AG09309 (cell line): ENCODE measurements at regions not wholly inside any gene's neighbourhood (a gene's known extent, or its start where the extent isn't known, plus 50 kb on each side); places are given as distances from the start of the nearest gene placed in this dataset.

ENCODE experiments used
- DNase-seq: peaks from one replicate; pipeline ENCODE4 v3.0.0-alpha.2; 2010; ENCODE audit warnings: low read depth
- H3K4me3 ChIP-seq: 2 replicates; pipeline ENCODE4 v1.5.1; 2011; ENCODE audit warnings: mild to moderate bottlenecking, low read depth, low read length, moderate library complexity; ENCODE audit not compliant: control insufficient read depth
- TF ChIP-seq, protein P1 (sequence below): IDR thresholded peaks from 2 replicates; pipeline ENCODE4 v1.5.1; 2011; ENCODE audit warnings: mild to moderate bottlenecking, low read depth, low read length, inconsistent platforms; ENCODE audit not compliant: insufficient read depth, control insufficient read depth; ENCODE audit errors: missing control alignments

DNA sequence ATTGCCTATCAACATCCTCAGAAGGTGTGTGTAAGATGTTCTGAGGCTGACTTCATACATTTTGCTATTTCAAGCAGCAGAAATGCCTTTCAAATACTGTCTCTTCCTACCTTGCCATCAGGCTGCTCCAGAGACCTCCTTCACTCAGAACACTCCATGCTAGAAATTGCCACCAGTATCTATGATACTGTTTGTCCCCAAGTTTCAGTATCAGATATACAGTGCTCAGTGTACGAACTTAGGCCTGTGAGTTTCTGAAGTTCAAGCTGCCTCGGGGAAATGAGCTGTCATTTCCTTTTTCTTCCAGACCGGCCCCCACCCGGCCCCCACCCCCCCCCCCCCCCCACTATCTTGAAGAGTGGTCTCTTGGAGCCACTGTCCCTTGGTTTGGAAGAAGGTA, 373.4 kb upstream of the CHRM2 start:
- DNase-seq = no peak
- TF ChIP-seq, protein P1, sequence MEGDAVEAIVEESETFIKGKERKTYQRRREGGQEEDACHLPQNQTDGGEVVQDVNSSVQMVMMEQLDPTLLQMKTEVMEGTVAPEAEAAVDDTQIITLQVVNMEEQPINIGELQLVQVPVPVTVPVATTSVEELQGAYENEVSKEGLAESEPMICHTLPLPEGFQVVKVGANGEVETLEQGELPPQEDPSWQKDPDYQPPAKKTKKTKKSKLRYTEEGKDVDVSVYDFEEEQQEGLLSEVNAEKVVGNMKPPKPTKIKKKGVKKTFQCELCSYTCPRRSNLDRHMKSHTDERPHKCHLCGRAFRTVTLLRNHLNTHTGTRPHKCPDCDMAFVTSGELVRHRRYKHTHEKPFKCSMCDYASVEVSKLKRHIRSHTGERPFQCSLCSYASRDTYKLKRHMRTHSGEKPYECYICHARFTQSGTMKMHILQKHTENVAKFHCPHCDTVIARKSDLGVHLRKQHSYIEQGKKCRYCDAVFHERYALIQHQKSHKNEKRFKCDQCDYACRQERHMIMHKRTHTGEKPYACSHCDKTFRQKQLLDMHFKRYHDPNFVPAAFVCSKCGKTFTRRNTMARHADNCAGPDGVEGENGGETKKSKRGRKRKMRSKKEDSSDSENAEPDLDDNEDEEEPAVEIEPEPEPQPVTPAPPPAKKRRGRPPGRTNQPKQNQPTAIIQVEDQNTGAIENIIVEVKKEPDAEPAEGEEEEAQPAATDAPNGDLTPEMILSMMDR = no peak
- H3K4me3 ChIP-seq = no peak overlapping the region

GRCh38 chr7:136492366-136492765, 376.1 kb upstream of the CHRM2 start:
- TF ChIP-seq, protein P1 = no peak
- no peak overlapping the region for H3K4me3 ChIP-seq
- no peak for DNase-seq

- no peak for DNase-seq
These were observed 378.6 kb upstream of the CHRM2 start for GRCh38 chr7:136489808-136490207.

GRCh38 chr7:136480901-136481300, 387.6 kb upstream of the CHRM2 start:
- no peak for DNase-seq

More at GRCh38 chr7:136489808-136490207, 378.6 kb upstream of the CHRM2 start:
- TF ChIP-seq, protein P1 = no peak
- H3K4me3 ChIP-seq = no peak overlapping the region

DNA sequence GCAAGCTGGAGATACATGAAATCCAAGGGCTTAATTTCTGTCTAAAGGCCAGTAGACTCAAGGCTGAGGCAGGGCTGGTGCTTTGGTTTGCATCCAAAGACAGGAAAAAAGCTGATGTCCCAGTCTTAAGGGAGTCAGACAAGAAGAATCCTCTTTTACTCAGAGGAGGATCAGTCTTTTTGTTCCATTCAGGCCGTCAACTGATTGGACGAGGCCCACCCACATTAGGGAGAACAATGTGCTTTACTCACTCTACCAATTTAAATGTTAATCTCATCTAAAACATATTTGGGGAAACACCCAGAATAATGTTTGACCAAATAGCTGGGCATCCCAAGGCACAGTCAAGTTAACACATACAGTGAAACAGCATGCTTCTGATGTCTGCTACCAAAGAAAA, 388.5 kb upstream of the CHRM2 start:
- no peak overlapping the region for H3K4me3 ChIP-seq
- DNase-seq = no peak
- TF ChIP-seq, protein P1 = no peak

More at GRCh38 chr7:136480901-136481300, 387.6 kb upstream of the CHRM2 start:
- H3K4me3 ChIP-seq = no peak overlapping the region
- TF ChIP-seq, protein P1 = no peak

DNA sequence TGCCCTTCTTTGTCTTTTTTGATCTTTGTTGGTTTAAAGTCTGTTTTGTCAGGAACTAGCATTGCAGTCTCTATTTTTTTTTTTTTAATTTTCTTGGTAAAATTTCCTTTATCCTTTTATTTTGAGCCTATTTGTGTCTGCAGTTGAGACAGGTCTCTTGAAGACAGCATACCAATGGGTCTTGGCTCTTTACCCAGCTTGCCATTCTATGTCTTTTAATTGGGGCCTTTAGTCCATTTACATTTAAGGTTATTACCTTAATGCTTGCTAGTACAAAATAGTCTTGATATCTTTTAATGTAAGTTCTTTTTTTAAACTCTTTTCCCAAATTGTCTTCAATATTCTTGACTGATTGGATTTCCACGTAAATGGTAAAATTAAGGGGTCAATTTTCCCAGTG, 398.3 kb upstream of the CHRM2 start:
- no peak for DNase-seq
- no peak overlapping the region for H3K4me3 ChIP-seq
- TF ChIP-seq, protein P1 = no peak

DNA sequence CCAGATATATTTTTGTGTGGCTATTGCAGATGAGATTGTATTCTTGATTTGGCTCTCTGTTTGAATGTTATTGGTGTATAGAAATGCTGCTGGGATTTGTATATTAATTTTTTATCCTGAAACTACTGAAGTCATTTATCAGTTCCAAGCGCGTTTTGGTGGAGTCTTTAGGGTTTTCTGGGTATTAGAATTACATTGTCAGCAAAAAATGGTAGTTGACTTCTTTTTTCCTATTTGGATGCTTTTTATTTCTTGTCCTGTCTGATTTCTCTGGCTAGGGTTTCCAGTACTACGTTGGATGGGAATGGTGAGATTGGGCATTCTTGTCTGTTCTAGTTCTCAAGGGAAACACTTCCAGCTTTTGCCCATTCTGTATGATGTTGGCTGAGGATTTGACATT, 415.5 kb upstream of the CHRM2 start:
- DNase-seq = no peak
- H3K4me3 ChIP-seq = no peak overlapping the region
- TF ChIP-seq, protein P1 = no peak
